PC-9 (cell line): ENCODE measurements at regions not wholly inside any gene's neighbourhood (a gene's known extent, or its start where the extent isn't known, plus 50 kb on each side); places are given as distances from the start of the nearest gene placed in this dataset.

Source experiments
- BruUV-seq: library from RNA; stranded (reverse); fragments of 400-500 nt; replicated peaks from 2 replicates; lab custom pipeline; 2021; lab: Mats Ljungman, UMichigan
- CTCF ChIA-PET: fragments of 300-600 bp; sonication (Branson Sonifier 250); formaldehyde crosslinking; loops from one replicate; lab custom pipeline; 2022; ENCODE audit warnings: antibody characterized with exemption; lab: Charles Lee
- POLR2A ChIA-PET: fragments of 300-600 bp; sonication (Branson Sonifier 250); formaldehyde crosslinking; loops from one replicate; lab custom pipeline; 2022; ENCODE audit warnings: antibody characterized with exemption; ENCODE audit not compliant: unreplicated experiment; lab: Charles Lee
- DNase-seq, 2 experiments: peaks; one replicate each; pipeline versions ENCODE4 v3.0.0 to v3.0.0-alpha.2; 2015 to 2022; ENCODE audit warnings: mixed read lengths in 1 of 2
- H2AFZ ChIP-seq: fragments of 200-600 bp; sonication (generic); 2 replicates; pipeline ENCODE4 v1.8.1; 2017; ENCODE audit warnings: antibody characterized with exemption
- H3F3A ChIP-seq: fragments of 200-600 bp; sonication (generic); 2 replicates; pipeline ENCODE4 v1.8.1; 2017; ENCODE audit warnings: antibody characterized with exemption, mild to moderate bottlenecking, low read depth; ENCODE audit not compliant: insufficient read depth
- H3K27ac ChIP-seq: fragments of 200-600 bp; sonication (generic); 2 replicates; pipeline ENCODE4 v1.6.1; 2016; ENCODE audit warnings: mixed run types
- H3K27me3 ChIP-seq: fragments of 200-600 bp; sonication (generic); 2 replicates; pipeline ENCODE4 v1.6.1; 2016; ENCODE audit warnings: low read depth, mixed run types; ENCODE audit not compliant: insufficient read depth
- H3K36me3 ChIP-seq: fragments of 200-600 bp; sonication (generic); 2 replicates; pipeline ENCODE4 v1.6.1; 2016; ENCODE audit warnings: low read depth, mixed run types
- H3K4me1 ChIP-seq: fragments of 200-600 bp; sonication (generic); replicated peaks from 2 replicates; pipeline ENCODE4 v1.6.1; 2016; ENCODE audit warnings: mixed run types; ENCODE audit not compliant: insufficient read depth
- H3K4me2 ChIP-seq: fragments of 200-600 bp; sonication (generic); 2 replicates; pipeline ENCODE4 v1.6.1; 2017; ENCODE audit warnings: mixed run types
- H3K4me3 ChIP-seq: fragments of 200-600 bp; sonication (generic); 2 replicates; pipeline ENCODE4 v1.6.1; 2016; ENCODE audit warnings: mixed run types
- H3K79me2 ChIP-seq: fragments of 200-600 bp; sonication (generic); 2 replicates; pipeline ENCODE4 v1.6.1; 2017; ENCODE audit warnings: low read depth, mixed run types
- H3K9me2 ChIP-seq: fragments of 200-600 bp; sonication (generic); 2 replicates; pipeline ENCODE4 v1.8.1; 2017; ENCODE audit warnings: mild to moderate bottlenecking; ENCODE audit not compliant: insufficient read depth
- H3K9me3 ChIP-seq: fragments of 200-600 bp; sonication (generic); 2 replicates; pipeline ENCODE4 v1.8.1; 2016; ENCODE audit warnings: low read depth; ENCODE audit not compliant: insufficient read depth
- H4K20me1 ChIP-seq: fragments of 200-600 bp; sonication (generic); 2 replicates; pipeline ENCODE4 v1.8.1; 2017; ENCODE audit not compliant: insufficient read depth
- EZH2 ChIP-seq: fragments of 200-600 bp; sonication (generic); IDR thresholded peaks from 2 replicates; pipeline ENCODE4 v1.8.0; 2017; ENCODE audit warnings: antibody characterized with exemption, low read depth
- intact Hi-C: fragments of 100-400 bp; cut with micrococcal nuclease; formaldehyde crosslinking; loops from one replicate; pipeline ENCODE4 v1.10.0; 2022; ENCODE audit not compliant: unreplicated experiment
- TF ChIP-seq, protein P1 (sequence below): fragments of 200-600 bp; sonication (generic); conservative IDR thresholded peaks from 2 replicates; pipeline ENCODE4 v1.6.1; 2017; ENCODE audit warnings: mixed run types, antibody characterized with exemption, mild to moderate bottlenecking, moderate library complexity

DNA sequence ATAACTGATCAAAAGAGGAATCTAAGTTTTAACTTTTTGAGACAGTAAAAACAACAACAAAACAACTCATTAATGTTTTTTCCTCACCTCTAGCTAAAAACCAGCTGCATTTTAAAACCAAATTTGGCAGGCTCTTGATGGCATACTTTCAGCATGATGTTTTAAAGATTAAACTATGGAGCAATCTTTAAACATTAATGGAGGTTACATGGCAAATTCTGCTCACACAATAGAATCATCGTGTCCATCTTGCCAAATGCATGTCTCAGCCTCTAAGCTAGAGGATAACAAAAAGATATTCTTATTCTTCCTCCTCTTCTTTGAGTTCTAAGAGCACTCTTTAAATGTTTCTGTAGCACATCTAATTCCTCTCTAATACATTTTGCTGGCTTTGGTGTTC is 579.8 kb upstream of the PKN2 start:
- Histone ChIP-seq H4K20me1 (no peaks in the 10 kb centered on the region), H3K36me3 (no peaks in the 10 kb centered on the region), H3K79me2 (no peaks in the 10 kb centered on the region), H3K4me3 (no peak overlapping the region), H3K27ac (no peak overlapping the region), H2AFZ (no peak overlapping the region), H3K9me2 (no peaks in the 10 kb centered on the region; the same call in 1 of the 2 replicates), H3K4me1 (no peaks in the 10 kb centered on the region), H3F3A (no peaks in the 10 kb centered on the region), H3K4me2 (no peak overlapping the region), H3K9me3 (no peaks in the 10 kb centered on the region), H3K27me3 (no peaks in the 10 kb centered on the region)
- TF ChIP-seq, protein P1, sequence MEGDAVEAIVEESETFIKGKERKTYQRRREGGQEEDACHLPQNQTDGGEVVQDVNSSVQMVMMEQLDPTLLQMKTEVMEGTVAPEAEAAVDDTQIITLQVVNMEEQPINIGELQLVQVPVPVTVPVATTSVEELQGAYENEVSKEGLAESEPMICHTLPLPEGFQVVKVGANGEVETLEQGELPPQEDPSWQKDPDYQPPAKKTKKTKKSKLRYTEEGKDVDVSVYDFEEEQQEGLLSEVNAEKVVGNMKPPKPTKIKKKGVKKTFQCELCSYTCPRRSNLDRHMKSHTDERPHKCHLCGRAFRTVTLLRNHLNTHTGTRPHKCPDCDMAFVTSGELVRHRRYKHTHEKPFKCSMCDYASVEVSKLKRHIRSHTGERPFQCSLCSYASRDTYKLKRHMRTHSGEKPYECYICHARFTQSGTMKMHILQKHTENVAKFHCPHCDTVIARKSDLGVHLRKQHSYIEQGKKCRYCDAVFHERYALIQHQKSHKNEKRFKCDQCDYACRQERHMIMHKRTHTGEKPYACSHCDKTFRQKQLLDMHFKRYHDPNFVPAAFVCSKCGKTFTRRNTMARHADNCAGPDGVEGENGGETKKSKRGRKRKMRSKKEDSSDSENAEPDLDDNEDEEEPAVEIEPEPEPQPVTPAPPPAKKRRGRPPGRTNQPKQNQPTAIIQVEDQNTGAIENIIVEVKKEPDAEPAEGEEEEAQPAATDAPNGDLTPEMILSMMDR, result no peak
- intact Hi-C loops, result no loop called here
- POLR2A ChIA-PET, result no interaction called here
- CTCF ChIA-PET, result no interaction called here
- DNase-seq, result no peak
- no TSS peak for BruUV-seq

DNA sequence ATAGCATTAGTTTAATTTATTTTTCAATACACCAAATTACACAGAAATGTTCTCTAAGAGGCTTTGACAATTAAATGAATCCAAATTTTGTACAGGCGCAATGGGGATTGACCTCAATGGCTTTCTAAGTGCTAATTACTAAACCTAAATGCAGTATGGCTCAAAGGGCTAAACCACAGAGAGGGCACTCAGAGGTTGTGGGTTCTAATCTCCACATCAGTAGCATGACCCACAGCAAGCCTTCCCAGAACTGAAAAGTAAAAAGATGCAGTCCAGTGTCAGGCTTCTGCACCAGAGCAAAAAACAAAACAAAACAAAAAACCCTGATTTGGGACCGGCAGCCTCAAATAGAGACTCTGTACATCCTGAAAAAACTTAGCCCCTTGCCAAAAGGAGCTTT is 579.2 kb upstream of the PKN2 start:
- intact Hi-C loops, result no loop called here
- H3K4me1 ChIP-seq, result no peaks in the 10 kb centered on the region
- no peak overlapping the region for H2AFZ ChIP-seq
- no peak for DNase-seq
- ChIA-PET POLR2A (no interaction called here), CTCF (no interaction called here)
- no peaks in the 10 kb centered on the region for H3K9me3 ChIP-seq
- H3K4me3 ChIP-seq, result no peak overlapping the region
- BruUV-seq, result no TSS peak
- no peaks in the 10 kb centered on the region; the same call in 1 of the 2 replicates for H3K9me2 ChIP-seq
- H3K4me2 ChIP-seq, result no peak overlapping the region
- TF ChIP-seq, protein P1, result no peak
- no peak for TF ChIP-seq EZH2
- H3K79me2 ChIP-seq, result no peaks in the 10 kb centered on the region
- no peaks in the 10 kb centered on the region for H3F3A ChIP-seq
- H3K27ac ChIP-seq, result no peak overlapping the region
- no peaks in the 10 kb centered on the region for H4K20me1 ChIP-seq
- no peaks in the 10 kb centered on the region for H3K27me3 ChIP-seq
- H3K36me3 ChIP-seq, result no peaks in the 10 kb centered on the region

DNA sequence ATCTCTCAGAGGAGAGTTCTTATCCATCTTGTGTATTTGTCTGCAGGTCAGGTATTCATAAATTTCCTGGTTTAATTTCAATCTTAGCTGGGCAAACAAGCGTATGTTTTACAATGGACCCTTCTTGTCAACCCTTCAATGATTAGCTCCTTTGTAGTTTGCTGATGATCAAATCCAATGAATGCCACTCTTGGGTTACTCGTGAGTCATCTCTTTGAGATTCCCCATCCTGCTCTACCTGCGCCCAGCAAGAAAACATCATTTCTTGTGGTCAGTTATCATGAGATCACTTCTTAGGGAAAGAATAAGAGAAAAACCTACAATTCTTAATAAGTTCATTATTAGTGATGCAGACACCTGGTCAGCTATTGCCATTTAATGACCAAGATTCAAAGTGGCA is 572.3 kb upstream of the PKN2 start:
- ChIA-PET POLR2A (no interaction called here), CTCF (no interaction called here)
- TF ChIP-seq, protein P1, result no peak
- no peak for TF ChIP-seq EZH2
- BruUV-seq, result no TSS peak
- H3K4me2 ChIP-seq, result no peak overlapping the region
- H3F3A ChIP-seq, result no peaks in the 10 kb centered on the region
- no peaks in the 10 kb centered on the region for H3K36me3 ChIP-seq
- no peak overlapping the region for H2AFZ ChIP-seq
- H3K27me3 ChIP-seq, result no peaks in the 10 kb centered on the region
- no peaks in the 10 kb centered on the region for H3K4me1 ChIP-seq
- H4K20me1 ChIP-seq, result no peaks in the 10 kb centered on the region
- no peaks in the 10 kb centered on the region for H3K9me3 ChIP-seq
- intact Hi-C loops, result no loop called here
- H3K79me2 ChIP-seq, result no peaks in the 10 kb centered on the region
- no peaks in the 10 kb centered on the region; the same call in 1 of the 2 replicates for H3K9me2 ChIP-seq
- no peak for DNase-seq
- no peak overlapping the region for H3K4me3 ChIP-seq
- H3K27ac ChIP-seq, result no peak overlapping the region
